GM23338 (cell line): ENCODE measurements at regions not wholly inside any gene's neighbourhood (a gene's known extent, or its start where the extent isn't known, plus 50 kb on each side); places are given as distances from the start of the nearest gene placed in this dataset.

Source experiments
- ATAC-seq: fragments of 200-7000 bp; cut with Tn5 transposase; 3 replicates; pipeline ENCODE4 v1.9.1; 2020
- DNase-seq: peaks from one replicate; pipeline ENCODE4 v3.0.0-alpha.2; 2015; ENCODE audit warnings: low spot score
- H2AFZ ChIP-seq: fragments of 200-600 bp; sonication (generic); 2 replicates; pipeline ENCODE4 v1.8.0; 2016; ENCODE audit warnings: antibody characterized with exemption, mild to moderate bottlenecking, moderate library complexity
- H3F3A ChIP-seq: fragments of 200-600 bp; sonication (generic); replicated peaks from 2 replicates; pipeline ENCODE4 v1.8.0; 2017; ENCODE audit warnings: antibody characterized with exemption, mixed run types, low read depth
- H3K27ac ChIP-seq: fragments of 200-600 bp; sonication (generic); 2 replicates; pipeline ENCODE4 v1.6.1; 2016; ENCODE audit warnings: low read depth
- H3K27me3 ChIP-seq: fragments of 200-600 bp; sonication (generic); 2 replicates; pipeline ENCODE4 v1.8.0; 2016; ENCODE audit warnings: mild to moderate bottlenecking, mixed run types, moderate library complexity; ENCODE audit not compliant: insufficient read depth
- H3K36me3 ChIP-seq: fragments of 200-600 bp; sonication (generic); 2 replicates; pipeline ENCODE4 v1.8.0; 2016; ENCODE audit warnings: mild to moderate bottlenecking; ENCODE audit not compliant: insufficient read depth
- H3K4me1 ChIP-seq: fragments of 200-600 bp; sonication (generic); 2 replicates; pipeline ENCODE4 v1.8.0; 2016; ENCODE audit warnings: mild to moderate bottlenecking, moderate library complexity; ENCODE audit not compliant: insufficient read depth
- H3K4me2 ChIP-seq: fragments of 200-600 bp; sonication (generic); 2 replicates; pipeline ENCODE4 v1.7.1; 2017; ENCODE audit warnings: mixed run types
- H3K4me3 ChIP-seq: fragments of 200-600 bp; sonication (generic); 2 replicates; pipeline ENCODE4 v1.6.1; 2016; ENCODE audit warnings: mixed run types
- H3K79me2 ChIP-seq: fragments of 200-600 bp; sonication (generic); replicated peaks from 2 replicates; pipeline ENCODE4 v1.8.0; 2017; ENCODE audit warnings: mild to moderate bottlenecking; ENCODE audit not compliant: insufficient read depth
- H3K9me2 ChIP-seq: fragments of 200-600 bp; sonication (generic); 2 replicates; pipeline ENCODE4 v1.8.0; 2017; ENCODE audit not compliant: insufficient read depth
- H4K20me1 ChIP-seq: fragments of 200-600 bp; sonication (generic); replicated peaks from 2 replicates; pipeline ENCODE4 v1.8.0; 2017; ENCODE audit warnings: mild to moderate bottlenecking; ENCODE audit not compliant: insufficient read depth
- H3K27ac Mint-ChIP-seq: 2 replicates; pipeline ENCODE4 v1.8.0; 2020; ENCODE audit warnings: inconsistent platforms, mild to moderate bottlenecking, moderate library complexity, mixed read lengths
- H3K27me3 Mint-ChIP-seq: 3 replicates; pipeline ENCODE4 v1.8.0; 2022; ENCODE audit warnings: low read depth, mild to moderate bottlenecking, moderate library complexity, mixed read lengths, inconsistent platforms; ENCODE audit not compliant: insufficient read depth, poor library complexity
- H3K36me3 Mint-ChIP-seq: 3 replicates; pipeline ENCODE4 v1.8.0; 2021; ENCODE audit warnings: low read depth, mild to moderate bottlenecking, inconsistent platforms, moderate library complexity, mixed read lengths
- H3K4me1 Mint-ChIP-seq: 3 replicates; pipeline ENCODE4 v1.8.0; 2020; ENCODE audit warnings: mild to moderate bottlenecking, inconsistent platforms, mixed read lengths
- H3K4me3 Mint-ChIP-seq: 3 replicates; pipeline ENCODE4 v1.8.0; 2021; ENCODE audit warnings: moderate library complexity, mild to moderate bottlenecking, inconsistent platforms, mixed read lengths
- H3K9me3 Mint-ChIP-seq: 3 replicates; pipeline ENCODE4 v1.8.0; 2020; ENCODE audit warnings: moderate library complexity, mild to moderate bottlenecking, inconsistent platforms, mixed read lengths
- CREB1 ChIP-seq: fragments of 250-450 bp; sonication (Bioruptor Pico); IDR thresholded peaks from 2 replicates; pipeline ENCODE4 v1.5.0; 2020; ENCODE audit warnings: low read depth, mild to moderate bottlenecking, moderate library complexity
- CTCF ChIP-seq, 2 experiments: fragments of 200-600 bp in 1 of 2; sonication (generic) in 1 of 2; conservative IDR thresholded peaks; 2 replicates each; pipeline versions ENCODE4 v1.5.1 to v1.6.1; 2016 to 2017; ENCODE audit warnings: antibody characterized with exemption in 2 of 2, low read depth in 2 of 2, mild to moderate bottlenecking in 2 of 2, moderate library complexity in 1 of 2
- ETS1 ChIP-seq: IDR thresholded peaks from 2 replicates; pipeline ENCODE4 v1.6.1; 2016; ENCODE audit warnings: antibody characterized with exemption
- EZH2 ChIP-seq: fragments of 200-600 bp; sonication (generic); IDR thresholded peaks from one replicate; pipeline ENCODE4 v1.8.0; 2017; ENCODE audit warnings: antibody characterized with exemption, mild to moderate bottlenecking, low read depth; ENCODE audit not compliant: unreplicated experiment
- EZH2phosphoT487 ChIP-seq: fragments of 200-600 bp; sonication (generic); IDR thresholded peaks from one replicate; pipeline ENCODE4 v1.8.1; 2018; ENCODE audit warnings: antibody characterized with exemption; ENCODE audit not compliant: unreplicated experiment
- NANOG ChIP-seq: IDR thresholded peaks from 2 replicates; pipeline ENCODE4 v1.6.1; 2016; ENCODE audit warnings: antibody characterized with exemption, borderline replicate concordance
- POLR2AphosphoS5 ChIP-seq: IDR thresholded peaks from 2 replicates; pipeline ENCODE4 v1.6.1; 2016; ENCODE audit warnings: antibody characterized with exemption, low read depth
- STAT1 ChIP-seq: IDR thresholded peaks from one replicate; pipeline ENCODE4 v1.6.1; 2016; ENCODE audit warnings: antibody characterized with exemption; ENCODE audit not compliant: unreplicated experiment
- ZNF331 ChIP-seq: fragments of 250-450 bp; sonication (Bioruptor Pico); IDR thresholded peaks from 2 replicates; pipeline ENCODE4 v1.5.0; 2020; ENCODE audit warnings: low read depth, mild to moderate bottlenecking, moderate library complexity
- ZNF462 ChIP-seq: fragments of 250-450 bp; sonication (Bioruptor Pico); IDR thresholded peaks from 2 replicates; pipeline ENCODE4 v1.5.0; 2020; ENCODE audit warnings: mild to moderate bottlenecking, moderate library complexity

- TF ChIP-seq ZNF462 (CRISPR knock-in tag), result no peak
- no peak for TF ChIP-seq CREB1 (CRISPR knock-in tag)
- TF ChIP-seq ETS1, result no peak
- TF ChIP-seq ZNF331 (CRISPR knock-in tag), result no peak
- no peak for TF ChIP-seq STAT1
Observed at GRCh38 chr10:10363217-10363616, 654.5 kb upstream of the CELF2 start (continued).

- no peaks in the 10 kb centered on the region for H3K9me2 ChIP-seq
- DNase-seq (no peak), ATAC-seq (no peak)
- no peak overlapping the region for H2AFZ ChIP-seq
- no peak overlapping the region for H3K27ac ChIP-seq
- no peaks in the 10 kb centered on the region for H4K20me1 ChIP-seq
- Mint-ChIP-seq H3K4me3 (no peak overlapping the region), H3K4me1 (peaks cover 31% of the 10 kb centered on the region), H3K27me3 (peaks cover 6% of the 10 kb centered on the region), H3K36me3 (no peaks in the 10 kb centered on the region), H3K27ac (no peak overlapping the region), H3K9me3 (no peaks in the 10 kb centered on the region; the same call in 2 of the 3 replicates)
- no peaks in the 10 kb centered on the region for H3K36me3 ChIP-seq
- no peak overlapping the region for H3K4me2 ChIP-seq
- no peaks in the 10 kb centered on the region for H3K27me3 ChIP-seq
- H3K79me2 ChIP-seq, result no peaks in the 10 kb centered on the region
- H3K4me3 ChIP-seq, result no peak overlapping the region
- no peaks in the 10 kb centered on the region for H3F3A ChIP-seq
- peaks cover 21% of the 10 kb centered on the region for H3K4me1 ChIP-seq
- TF ChIP-seq CREB1 (CRISPR knock-in tag) (no peak), EZH2 (no peak), POLR2AphosphoS5 (no peak), STAT1 (no peak), EZH2phosphoT487 (no peak), ETS1 (no peak), CTCF (conservative IDR thresholded peaks at IDR 0.05; ENCODE audit: low read depth in 2 of 2) (no peak), NANOG (no peak)
Observed at GRCh38 chr10:10364902-10365301, 652.8 kb upstream of the CELF2 start.
